Fibroblast of mammary gland (primary cell): ENCODE measurements at regions not wholly inside any gene's neighbourhood (a gene's known extent, or its start where the extent isn't known, plus 50 kb on each side); places are given as distances from the start of the nearest gene placed in this dataset.

Source experiments
- DNase-seq: peaks from one replicate; pipeline ENCODE4 v3.0.0-alpha.2; 2010; ENCODE audit warnings: low read depth
- H3K4me3 ChIP-seq: 2 replicates; pipeline ENCODE4 v1.5.1; 2011; ENCODE audit warnings: low read depth, mild to moderate bottlenecking, low read length, moderate library complexity; ENCODE audit not compliant: control insufficient read depth
- CTCF ChIP-seq: conservative IDR thresholded peaks from 2 replicates; pipeline ENCODE4 v1.5.1; 2011; ENCODE audit warnings: low read depth, low read length, inconsistent platforms; ENCODE audit not compliant: control insufficient read depth, insufficient read depth

- no peak for DNase-seq
- no peak overlapping the region for H3K4me3 ChIP-seq
- TF ChIP-seq CTCF = no peak
Observed at GRCh38 chr6:138659998-138660397, 113.6 kb upstream of the CCDC28A start.

GRCh38 chr6:138662471-138662870 lies 111.1 kb upstream of the CCDC28A start:
- DNase-seq = peak; percentile 80
- no peak for TF ChIP-seq CTCF
- H3K4me3 ChIP-seq = no peak overlapping the region

GRCh38 chr6:138663892-138664291 lies 109.7 kb upstream of the CCDC28A start:
- no peak for DNase-seq
- TF ChIP-seq CTCF = no peak
- H3K4me3 ChIP-seq = no peak overlapping the region

GRCh38 chr6:138664745-138665144 lies 108.8 kb upstream of the CCDC28A start:
- no peak for DNase-seq
- no peak for TF ChIP-seq CTCF
- no peak overlapping the region for H3K4me3 ChIP-seq

GRCh38 chr6:138666636-138667035 lies 106.9 kb upstream of the CCDC28A start:
- no peak for TF ChIP-seq CTCF
- H3K4me3 ChIP-seq = no peak overlapping the region
- no peak for DNase-seq

GRCh38 chr6:138667408-138667807 lies 106.2 kb upstream of the CCDC28A start:
- no peak overlapping the region for H3K4me3 ChIP-seq
- no peak for TF ChIP-seq CTCF
- DNase-seq = no peak

GRCh38 chr6:138671351-138671750 lies 102.2 kb upstream of the CCDC28A start:
- TF ChIP-seq CTCF = no peak

More at GRCh38 chr6:138671351-138671750, 102.2 kb upstream of the CCDC28A start:
- no peak for DNase-seq
- no peak overlapping the region for H3K4me3 ChIP-seq
